Suprapubic skin (tissue), 3 donors: ENCODE measurements at regions not wholly inside any gene's neighbourhood (a gene's known extent, or its start where the extent isn't known, plus 50 kb on each side); places are given as distances from the start of the nearest gene placed in this dataset.

Experiments used
- CTCF ChIP-seq, 2 donors: fragments of 200-600 bp in 1 of 2; fragments of 450-650 bp in 1 of 2; sonication (generic) in 1 of 2; IDR thresholded peaks; one replicate each; pipeline ENCODE4 v1.5.1; 2016 to 2019; ENCODE audit warnings: antibody characterized with exemption in 2 of 2, mild to moderate bottlenecking in 1 of 2, moderate library complexity in 1 of 2
- POLR2A ChIP-seq, 2 donors: fragments of 450-650 bp; IDR thresholded peaks; one replicate each; pipeline ENCODE4 v1.6.1; 2017; ENCODE audit warnings: antibody characterized with exemption in 2 of 2, mild to moderate bottlenecking in 2 of 2, moderate library complexity in 2 of 2

GRCh38 chrX:67105758-67106116 lies 438.1 kb upstream of the AR start:
- TF ChIP-seq CTCF (IDR thresholded peaks at IDR 0.05): no peak
- TF ChIP-seq POLR2A (IDR thresholded peaks at IDR 0.05): no peak
